Peyer's patch (tissue), 4 donors: ENCODE measurements at regions not wholly inside any gene's neighbourhood (a gene's known extent, or its start where the extent isn't known, plus 50 kb on each side); places are given as distances from the start of the nearest gene placed in this dataset.

ENCODE experiments used
- DNase-seq, 3 donors: peaks; one replicate each; pipeline ENCODE4 v3.0.0-alpha.2; 2017 to 2019
- H3K27ac ChIP-seq, 4 donors: fragments of 200-600 bp; sonication (generic); one replicate each; pipeline ENCODE4 v1.5.1; 2016 to 2019
- H3K27me3 ChIP-seq, 2 donors: fragments of 200-600 bp; sonication (generic); one replicate each; pipeline ENCODE4 v1.5.1; 2019
- H3K36me3 ChIP-seq, 3 donors: fragments of 200-600 bp; sonication (generic); one replicate each; pipeline ENCODE4 v1.5.1; 2016 to 2019
- H3K4me1 ChIP-seq, 4 donors: fragments of 200-600 bp; sonication (generic); one replicate each; pipeline ENCODE4 v1.5.1; 2016 to 2019
- H3K4me3 ChIP-seq, 4 donors: fragments of 200-600 bp; sonication (generic); 1 replicate in 3 of 4; 2 replicates in 1 of 4; pipeline ENCODE4 v1.5.1; 2016 to 2019; ENCODE audit warnings: mild to moderate bottlenecking in 1 of 4
- H3K9me3 ChIP-seq, 4 donors: fragments of 200-600 bp; sonication (generic); one replicate each; pipeline ENCODE4 v1.5.1; 2016 to 2019; ENCODE audit warnings: mild to moderate bottlenecking in 1 of 4
- POLR2A ChIP-seq, 2 donors: fragments of 450-650 bp; IDR thresholded peaks; one replicate each; pipeline ENCODE4 v1.5.1; 2017; ENCODE audit warnings: antibody characterized with exemption in 2 of 2, mild to moderate bottlenecking in 2 of 2, moderate library complexity in 2 of 2
- TF ChIP-seq, protein P1 (sequence below), 6 experiments: fragments of 450-650 bp in 4 of 6; fragments of 200-600 bp in 2 of 6; sonication (generic) in 1 of 6; IDR thresholded peaks; one replicate each; pipeline ENCODE4 v1.5.1; 2017 to 2019; ENCODE audit warnings: antibody characterized with exemption in 6 of 6, mild to moderate bottlenecking in 3 of 6, moderate library complexity in 1 of 6

GRCh38 chr4:187016101-187016500, 292.4 kb upstream of the FAT1 start:
- Histone ChIP-seq H3K9me3 (no peaks in the 10 kb centered on the region), H3K36me3 (no peaks in the 10 kb centered on the region), H3K4me1 (no peaks in the 10 kb centered on the region), H3K4me3 (no peak overlapping the region), H3K27me3 (no peaks in the 10 kb centered on the region), H3K27ac (no peak overlapping the region)
- DNase-seq: no peak
- TF ChIP-seq POLR2A (IDR thresholded peaks at IDR 0.05): no peak
- TF ChIP-seq, protein P1, sequence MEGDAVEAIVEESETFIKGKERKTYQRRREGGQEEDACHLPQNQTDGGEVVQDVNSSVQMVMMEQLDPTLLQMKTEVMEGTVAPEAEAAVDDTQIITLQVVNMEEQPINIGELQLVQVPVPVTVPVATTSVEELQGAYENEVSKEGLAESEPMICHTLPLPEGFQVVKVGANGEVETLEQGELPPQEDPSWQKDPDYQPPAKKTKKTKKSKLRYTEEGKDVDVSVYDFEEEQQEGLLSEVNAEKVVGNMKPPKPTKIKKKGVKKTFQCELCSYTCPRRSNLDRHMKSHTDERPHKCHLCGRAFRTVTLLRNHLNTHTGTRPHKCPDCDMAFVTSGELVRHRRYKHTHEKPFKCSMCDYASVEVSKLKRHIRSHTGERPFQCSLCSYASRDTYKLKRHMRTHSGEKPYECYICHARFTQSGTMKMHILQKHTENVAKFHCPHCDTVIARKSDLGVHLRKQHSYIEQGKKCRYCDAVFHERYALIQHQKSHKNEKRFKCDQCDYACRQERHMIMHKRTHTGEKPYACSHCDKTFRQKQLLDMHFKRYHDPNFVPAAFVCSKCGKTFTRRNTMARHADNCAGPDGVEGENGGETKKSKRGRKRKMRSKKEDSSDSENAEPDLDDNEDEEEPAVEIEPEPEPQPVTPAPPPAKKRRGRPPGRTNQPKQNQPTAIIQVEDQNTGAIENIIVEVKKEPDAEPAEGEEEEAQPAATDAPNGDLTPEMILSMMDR (IDR thresholded peaks at IDR 0.05): no peak

- TF ChIP-seq, protein P1 (IDR thresholded peaks at IDR 0.05): no peak
- TF ChIP-seq POLR2A (IDR thresholded peaks at IDR 0.05): no peak
Measured at GRCh38 chr4:187017147-187017546, 293.5 kb upstream of the FAT1 start.

DNA sequence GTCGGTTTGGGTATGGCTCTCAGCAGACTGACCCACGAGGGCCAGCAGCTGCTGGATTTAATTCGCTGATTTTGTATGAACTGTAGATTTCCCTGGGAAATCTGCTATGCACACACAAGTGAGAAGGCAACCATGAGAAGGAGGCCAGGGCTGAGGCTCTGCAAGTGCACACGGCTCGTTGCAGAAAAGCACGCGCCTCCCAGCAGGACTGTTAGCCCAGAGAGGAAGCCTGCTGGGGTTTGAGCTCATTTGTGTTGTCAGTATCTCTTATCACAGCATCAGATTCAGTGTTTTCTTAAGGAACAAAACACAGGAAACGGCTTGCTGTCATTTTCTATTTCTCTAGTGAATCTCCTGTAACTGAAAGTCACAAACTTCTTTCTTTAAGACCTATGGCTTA, 296.2 kb upstream of the FAT1 start:
- no peaks in the 10 kb centered on the region for H3K9me3 ChIP-seq
- H3K4me3 ChIP-seq: no peak overlapping the region
- H3K4me1 ChIP-seq: no peaks in the 10 kb centered on the region
- no peak for TF ChIP-seq POLR2A (IDR thresholded peaks at IDR 0.05)
- TF ChIP-seq, protein P1 (IDR thresholded peaks at IDR 0.05): no peak
- H3K36me3 ChIP-seq: no peaks in the 10 kb centered on the region
- DNase-seq: no peak
- H3K27ac ChIP-seq: no peak overlapping the region
- no peaks in the 10 kb centered on the region for H3K27me3 ChIP-seq

More at GRCh38 chr4:187017147-187017546, 293.5 kb upstream of the FAT1 start:
- Histone ChIP-seq H3K36me3 (no peaks in the 10 kb centered on the region), H3K9me3 (no peaks in the 10 kb centered on the region), H3K4me1 (no peaks in the 10 kb centered on the region), H3K27ac (no peak overlapping the region), H3K4me3 (no peak overlapping the region), H3K27me3 (no peaks in the 10 kb centered on the region)
- no peak for DNase-seq

DNA sequence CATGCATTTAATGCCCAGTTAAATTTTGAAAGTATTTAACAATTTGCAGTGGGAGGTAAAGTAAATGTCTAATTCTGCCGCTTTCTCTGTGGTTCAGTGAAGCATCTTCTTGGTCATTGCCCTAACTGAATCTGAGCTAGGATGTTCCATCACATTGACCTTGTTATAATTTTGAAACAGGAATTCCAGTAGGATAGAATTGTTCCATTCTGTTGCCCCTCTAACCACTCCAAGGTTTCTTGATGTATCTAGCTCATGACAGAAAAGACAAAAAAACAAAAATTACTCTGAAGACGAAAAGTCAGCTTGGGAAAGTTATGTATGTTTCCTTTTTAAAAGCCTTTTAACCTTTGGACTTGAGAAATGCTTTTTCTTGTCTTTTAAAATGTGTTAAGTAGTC, 297.0 kb upstream of the FAT1 start:
- Histone ChIP-seq H3K27me3 (no peaks in the 10 kb centered on the region), H3K9me3 (no peaks in the 10 kb centered on the region), H3K4me1 (no peaks in the 10 kb centered on the region), H3K4me3 (no peak overlapping the region), H3K27ac (no peak overlapping the region), H3K36me3 (no peaks in the 10 kb centered on the region)
- TF ChIP-seq POLR2A (IDR thresholded peaks at IDR 0.05): no peak
- TF ChIP-seq, protein P1 (IDR thresholded peaks at IDR 0.05): no peak
- no peak for DNase-seq

DNA sequence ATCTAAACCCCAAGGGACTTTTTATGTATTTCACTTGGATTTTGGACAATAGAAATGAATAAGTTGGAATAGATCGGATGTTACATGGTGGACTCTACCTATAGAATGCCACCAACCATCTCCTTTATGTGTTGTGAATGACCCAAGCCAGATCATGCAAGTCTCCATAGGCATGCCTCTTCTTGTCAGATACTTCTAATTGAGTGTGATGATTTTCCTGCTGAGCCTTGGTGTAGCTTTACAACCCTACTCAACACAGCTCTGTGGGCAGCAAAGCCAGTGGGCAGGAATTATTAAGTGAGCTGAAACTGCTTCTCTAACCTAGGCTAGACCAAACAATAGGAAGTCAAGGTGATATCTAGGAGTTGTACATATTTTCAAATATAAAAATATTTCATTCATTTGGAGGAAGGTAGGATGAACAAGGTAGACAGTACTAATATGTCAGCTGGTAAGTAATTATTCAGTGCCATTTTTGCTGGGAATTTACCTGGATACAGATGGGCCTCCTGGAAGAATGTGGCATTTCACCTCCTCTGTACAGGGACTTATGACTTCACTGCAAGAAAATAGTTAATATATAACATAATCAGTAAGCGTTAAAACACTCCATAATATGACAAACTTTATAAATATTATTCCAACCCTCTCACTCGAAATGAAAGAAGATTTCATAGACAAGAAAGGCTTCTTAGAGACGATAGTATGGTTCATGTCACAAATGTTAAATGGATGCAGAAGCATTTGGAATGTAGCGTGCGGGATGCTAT, 298.0 kb upstream of the FAT1 start:
- Histone ChIP-seq H3K36me3 (no peaks in the 10 kb centered on the region), H3K27me3 (no peaks in the 10 kb centered on the region), H3K9me3 (no peaks in the 10 kb centered on the region), H3K4me1 (no peaks in the 10 kb centered on the region), H3K4me3 (no peak overlapping the region), H3K27ac (no peak overlapping the region)
- no peak for TF ChIP-seq POLR2A (IDR thresholded peaks at IDR 0.05)
- TF ChIP-seq, protein P1 (IDR thresholded peaks at IDR 0.05): no peak
- no peak for DNase-seq
